ENCODE measurements at regions not wholly inside any gene's neighbourhood (a gene's known extent, or its start where the extent isn't known, plus 50 kb on each side); places are given as distances from the start of the nearest gene placed in this dataset.

- TF ChIP-seq YY1 (IDR thresholded peaks at IDR 0.05; ENCODE audit: insufficient read depth, insufficient read length), result no peak
- TF ChIP-seq ZNF274 (IDR thresholded peaks at IDR 0.05; ENCODE audit: low read depth, low read length), result no peak
Measured at GRCh38 chr5:129345213-129345924, 114.7 kb upstream of the ADAMTS19 start.
